ENCODE measurements at regions not wholly inside any gene's neighbourhood (a gene's known extent, or its start where the extent isn't known, plus 50 kb on each side); places are given as distances from the start of the nearest gene placed in this dataset.

GRCh38 chr1:99561952-99562351 lies 84.0 kb upstream of the PALMD start:
- Histone ChIP-seq H3K4me1 (ENCODE audit: insufficient read depth, low read length) (peaks cover 17% of the 10 kb centered on the region), H3K79me2 (ENCODE audit: insufficient read depth, low read length) (no peaks in the 10 kb centered on the region), H3K9me3 (ENCODE audit: low read depth, low read length) (no peaks in the 10 kb centered on the region), H4K20me1 (ENCODE audit: insufficient read depth, low read length) (no peaks in the 10 kb centered on the region), H2AFZ (ENCODE audit: low read length) (no peak overlapping the region), H3K27me3 (ENCODE audit: insufficient read depth, low read length) (no peaks in the 10 kb centered on the region), H3K4me2 (ENCODE audit: insufficient read depth, low read length) (no peak overlapping the region), H3K4me3 (ENCODE audit: insufficient read depth, low read length) (no peak overlapping the region), H3K36me3 (ENCODE audit: insufficient read depth, low read length) (no peaks in the 10 kb centered on the region), H3K27ac (ENCODE audit: low read depth, low read length) (no peak overlapping the region)
- no peak for DNase-seq (ENCODE audit: insufficient read length, low spot score, missing footprints)
- no peak for TF ChIP-seq CTCF (IDR thresholded peaks at IDR 0.05; ENCODE audit: extremely low read depth, low read depth, low read length)

- Histone ChIP-seq H3K4me3 (ENCODE audit: insufficient read depth, low read length) (no peak overlapping the region), H3K79me2 (ENCODE audit: insufficient read depth, low read length) (no peaks in the 10 kb centered on the region), H3K9me3 (ENCODE audit: low read depth, low read length) (no peaks in the 10 kb centered on the region), H3K27ac (ENCODE audit: low read depth, low read length) (no peak overlapping the region), H3K4me2 (ENCODE audit: insufficient read depth, low read length) (no peak overlapping the region), H3K36me3 (ENCODE audit: insufficient read depth, low read length) (no peaks in the 10 kb centered on the region), H3K4me1 (ENCODE audit: insufficient read depth, low read length) (no peaks in the 10 kb centered on the region), H3K27me3 (ENCODE audit: insufficient read depth, low read length) (no peaks in the 10 kb centered on the region), H2AFZ (ENCODE audit: low read length) (no peak overlapping the region), H4K20me1 (ENCODE audit: insufficient read depth, low read length) (no peaks in the 10 kb centered on the region)
- no peak for TF ChIP-seq CTCF (IDR thresholded peaks at IDR 0.05; ENCODE audit: extremely low read depth, low read depth, low read length)
- no peak for DNase-seq (ENCODE audit: insufficient read length, low spot score, missing footprints)
Measured at GRCh38 chr1:99565606-99566289, 80.2 kb upstream of the PALMD start.

- Histone ChIP-seq H3K79me2 (ENCODE audit: insufficient read depth, low read length) (no peaks in the 10 kb centered on the region), H3K4me1 (ENCODE audit: insufficient read depth, low read length) (no peaks in the 10 kb centered on the region), H3K36me3 (ENCODE audit: insufficient read depth, low read length) (no peaks in the 10 kb centered on the region), H3K27me3 (ENCODE audit: insufficient read depth, low read length) (no peaks in the 10 kb centered on the region), H3K4me3 (ENCODE audit: insufficient read depth, low read length) (no peak overlapping the region), H3K9me3 (ENCODE audit: low read depth, low read length) (no peaks in the 10 kb centered on the region), H2AFZ (ENCODE audit: low read length) (no peak overlapping the region), H3K27ac (ENCODE audit: low read depth, low read length) (no peak overlapping the region), H4K20me1 (ENCODE audit: insufficient read depth, low read length) (no peaks in the 10 kb centered on the region), H3K4me2 (ENCODE audit: insufficient read depth, low read length) (no peak overlapping the region)
- no peak for TF ChIP-seq CTCF (IDR thresholded peaks at IDR 0.05; ENCODE audit: extremely low read depth, low read depth, low read length)
- DNase-seq (ENCODE audit: insufficient read length, low spot score, missing footprints) = no peak
Measured at GRCh38 chr1:99566290-99567021, 79.5 kb upstream of the PALMD start.

GRCh38 chr1:99570486-99571089 lies 75.3 kb upstream of the PALMD start:
- Histone ChIP-seq H3K4me2 (ENCODE audit: insufficient read depth, low read length) (no peak overlapping the region), H3K9me3 (ENCODE audit: low read depth, low read length) (no peaks in the 10 kb centered on the region), H3K27me3 (ENCODE audit: insufficient read depth, low read length) (no peaks in the 10 kb centered on the region), H3K4me3 (ENCODE audit: insufficient read depth, low read length) (no peak overlapping the region), H3K27ac (ENCODE audit: low read depth, low read length) (no peak overlapping the region), H3K4me1 (ENCODE audit: insufficient read depth, low read length) (no peaks in the 10 kb centered on the region), H3K36me3 (ENCODE audit: insufficient read depth, low read length) (no peaks in the 10 kb centered on the region), H4K20me1 (ENCODE audit: insufficient read depth, low read length) (no peaks in the 10 kb centered on the region), H3K79me2 (ENCODE audit: insufficient read depth, low read length) (no peaks in the 10 kb centered on the region), H2AFZ (ENCODE audit: low read length) (peak overlapping the region; percentile 10)
- TF ChIP-seq CTCF (IDR thresholded peaks at IDR 0.05; ENCODE audit: extremely low read depth, low read depth, low read length) = no peak
- no peak for DNase-seq (ENCODE audit: insufficient read length, low spot score, missing footprints)
